ENCODE measurements at regions not wholly inside any gene's neighbourhood (a gene's known extent, or its start where the extent isn't known, plus 50 kb on each side); places are given as distances from the start of the nearest gene placed in this dataset.

DNA sequence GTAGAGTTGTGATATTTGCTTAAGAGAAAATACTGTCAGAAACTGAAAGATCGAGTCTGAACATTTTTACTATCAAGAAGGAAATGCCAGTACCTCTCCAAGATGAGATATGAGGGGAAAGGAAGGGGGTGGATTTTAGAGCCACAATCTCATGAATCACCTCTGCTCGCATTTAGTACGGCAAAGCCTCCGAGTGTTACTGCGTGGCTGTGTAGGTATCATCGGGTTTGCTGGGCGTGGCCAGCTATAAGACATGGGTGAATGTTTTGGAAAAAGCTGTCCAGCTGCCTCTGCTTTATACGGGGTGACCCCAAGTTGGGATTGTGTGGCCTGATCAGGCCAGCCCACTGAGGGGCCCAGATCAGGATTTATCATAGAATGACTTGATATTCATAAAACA, 826.4 kb downstream of the SOCS6 start:
- TF ChIP-seq, protein P1, sequence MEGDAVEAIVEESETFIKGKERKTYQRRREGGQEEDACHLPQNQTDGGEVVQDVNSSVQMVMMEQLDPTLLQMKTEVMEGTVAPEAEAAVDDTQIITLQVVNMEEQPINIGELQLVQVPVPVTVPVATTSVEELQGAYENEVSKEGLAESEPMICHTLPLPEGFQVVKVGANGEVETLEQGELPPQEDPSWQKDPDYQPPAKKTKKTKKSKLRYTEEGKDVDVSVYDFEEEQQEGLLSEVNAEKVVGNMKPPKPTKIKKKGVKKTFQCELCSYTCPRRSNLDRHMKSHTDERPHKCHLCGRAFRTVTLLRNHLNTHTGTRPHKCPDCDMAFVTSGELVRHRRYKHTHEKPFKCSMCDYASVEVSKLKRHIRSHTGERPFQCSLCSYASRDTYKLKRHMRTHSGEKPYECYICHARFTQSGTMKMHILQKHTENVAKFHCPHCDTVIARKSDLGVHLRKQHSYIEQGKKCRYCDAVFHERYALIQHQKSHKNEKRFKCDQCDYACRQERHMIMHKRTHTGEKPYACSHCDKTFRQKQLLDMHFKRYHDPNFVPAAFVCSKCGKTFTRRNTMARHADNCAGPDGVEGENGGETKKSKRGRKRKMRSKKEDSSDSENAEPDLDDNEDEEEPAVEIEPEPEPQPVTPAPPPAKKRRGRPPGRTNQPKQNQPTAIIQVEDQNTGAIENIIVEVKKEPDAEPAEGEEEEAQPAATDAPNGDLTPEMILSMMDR (IDR thresholded peaks at IDR 0.05), result no peak
- no peak for TF ChIP-seq POLR2A (IDR thresholded peaks at IDR 0.05)

Data from right lobe of liver (tissue), 4 donors.